Coronary artery (tissue), 2 donors: ENCODE measurements at regions not wholly inside any gene's neighbourhood (a gene's known extent, or its start where the extent isn't known, plus 50 kb on each side); places are given as distances from the start of the nearest gene placed in this dataset.

Experiments
- DNase-seq: peaks from one replicate; pipeline ENCODE4 v3.0.0-alpha.2; 2017; ENCODE audit warnings: low spot score
- H3K27ac ChIP-seq, 2 donors: fragments of 200-600 bp; sonication (generic); one replicate each; pipeline ENCODE4 v1.5.1; 2016 to 2019
- H3K4me3 ChIP-seq: fragments of 200-600 bp; sonication (generic); 2 replicates; pipeline ENCODE4 v1.5.1; 2016; ENCODE audit warnings: mild to moderate bottlenecking, moderate library complexity
- CTCF ChIP-seq: fragments of 200-600 bp; sonication (generic); IDR thresholded peaks from one replicate; pipeline ENCODE4 v1.5.1; 2019; ENCODE audit warnings: antibody characterized with exemption

- DNase-seq, result no peak
- Histone ChIP-seq H3K4me3 (no peak overlapping the region), H3K27ac (no peak overlapping the region)
- no peak for TF ChIP-seq CTCF
Measured at GRCh38 chr5:34606101-34606500, 50.0 kb upstream of the RAI14 start.
